SK-N-SH (cell line): ENCODE measurements at regions not wholly inside any gene's neighbourhood (a gene's known extent, or its start where the extent isn't known, plus 50 kb on each side); places are given as distances from the start of the nearest gene placed in this dataset.

ENCODE experiments used
- CTCF ChIA-PET: fragments of 300-600, 350-600 bp; formaldehyde crosslinking; extraction: SDS; loops from one replicate; lab custom pipeline; 2021; lab: Yijun Ruan, JAX
- POLR2A ChIA-PET: fragments of 350-600 bp; sonication (Branson Sonifier 250); formaldehyde crosslinking; extraction: SDS; loops from one replicate; lab custom pipeline; 2020; ENCODE audit warnings: antibody characterized with exemption, inconsistent platforms; lab: Yijun Ruan, JAX
- DNase-seq: peaks from one replicate; pipeline ENCODE4 v3.0.0; 2012
- H2AFZ ChIP-seq: fragments of 200-600 bp; sonication (generic); 2 replicates; pipeline ENCODE4 v1.8.1; 2016; ENCODE audit warnings: antibody characterized with exemption, mild to moderate bottlenecking, low read depth
- H3F3A ChIP-seq: fragments of 200-600 bp; sonication (generic); replicated peaks from 2 replicates; pipeline ENCODE3; 2016; ENCODE audit warnings: antibody characterized with exemption, mild to moderate bottlenecking; ENCODE audit not compliant: insufficient read depth
- H3K27ac ChIP-seq, 2 experiments: fragments of 200-500 bp in 1 of 2; fragments of 200-600 bp in 1 of 2; sonication (Bioruptor generic) in 1 of 2; sonication (generic), shearing (Covaris generic) in 1 of 2; 2 replicates each; pipeline versions ENCODE4 v1.5.1 to v1.6.1; 2014 to 2016; ENCODE audit warnings: low read depth in 2 of 2, inconsistent platforms in 1 of 2, low read length in 1 of 2, mild to moderate bottlenecking in 1 of 2, mixed read lengths in 1 of 2
- H3K27me3 ChIP-seq: fragments of 200-600 bp; sonication (generic), shearing (Covaris generic); 2 replicates; pipeline ENCODE4 v1.6.1; 2016; ENCODE audit warnings: mixed run types; ENCODE audit not compliant: insufficient read depth
- H3K36me3 ChIP-seq, 2 experiments: fragments of 200-500 bp in 1 of 2; fragments of 200-600 bp in 1 of 2; sonication (Bioruptor generic) in 1 of 2; sonication (generic) in 1 of 2; replicated peaks in 1 of 2; 2 replicates each; pipeline versions ENCODE3 to v1.5.1; 2014 to 2016; ENCODE audit warnings: low read length in 1 of 2, mild to moderate bottlenecking in 1 of 2; ENCODE audit not compliant: insufficient read depth in 2 of 2, control insufficient read depth in 1 of 2
- H3K4me1 ChIP-seq, 2 experiments: fragments of 200-500 bp in 1 of 2; fragments of 200-600 bp in 1 of 2; sonication (Bioruptor generic) in 1 of 2; sonication (generic), shearing (Covaris generic) in 1 of 2; 2 replicates each; pipeline versions ENCODE4 v1.5.1 to v1.6.1; 2014 to 2016; ENCODE audit warnings: low read depth in 1 of 2, low read length in 1 of 2, mixed run types in 1 of 2; ENCODE audit not compliant: insufficient read depth in 2 of 2, control insufficient read depth in 1 of 2
- H3K4me2 ChIP-seq: fragments of 200-600 bp; sonication (generic), shearing (Covaris generic); 2 replicates; pipeline ENCODE4 v1.6.1; 2017; ENCODE audit warnings: mixed run types
- H3K4me3 ChIP-seq, 2 experiments: fragments of 200-500 bp in 1 of 2; fragments of 200-600 bp in 1 of 2; sonication (Bioruptor generic) in 1 of 2; sonication (generic), shearing (Covaris generic) in 1 of 2; 2 replicates each; pipeline versions ENCODE4 v1.5.1 to v1.8.1; 2014 to 2016; ENCODE audit warnings: low read depth in 2 of 2, inconsistent platforms in 1 of 2, low read length in 1 of 2, mild to moderate bottlenecking in 1 of 2, mixed read lengths in 1 of 2, moderate library complexity in 1 of 2
- H3K79me2 ChIP-seq: fragments of 200-600 bp; sonication (generic); 2 replicates; pipeline ENCODE4 v1.8.1; 2017; ENCODE audit warnings: mild to moderate bottlenecking; ENCODE audit not compliant: insufficient read depth
- H3K9ac ChIP-seq: fragments of 200-600 bp; sonication (generic); 2 replicates; pipeline ENCODE4 v1.6.1; 2017; ENCODE audit warnings: mixed run types
- H3K9me2 ChIP-seq: fragments of 200-600 bp; sonication (generic); 2 replicates; pipeline ENCODE4 v1.6.1; 2017; ENCODE audit warnings: mixed run types
- H3K9me3 ChIP-seq: fragments of 200-600 bp; sonication (generic); 2 replicates; pipeline ENCODE4 v1.6.1; 2017; ENCODE audit warnings: mixed run types, mild to moderate bottlenecking, moderate library complexity
- H4K20me1 ChIP-seq: fragments of 200-600 bp; sonication (generic); 2 replicates; pipeline ENCODE4 v1.6.1; 2017; ENCODE audit warnings: mild to moderate bottlenecking, mixed run types; ENCODE audit not compliant: insufficient read depth
- CHD2 ChIP-seq: fragments of 150-350 bp; IDR thresholded peaks from 2 replicates; pipeline ENCODE4 v1.6.1; 2018; ENCODE audit warnings: low read length; ENCODE audit not compliant: partially characterized antibody
- CTCF ChIP-seq: fragments of 200-600 bp; sonication (generic); IDR thresholded peaks from 2 replicates; pipeline ENCODE4 v1.6.1; 2017; ENCODE audit warnings: antibody characterized with exemption, mild to moderate bottlenecking, moderate library complexity
- FOSL2 ChIP-seq: IDR thresholded peaks from 2 replicates; pipeline ENCODE4 v1.4.0; 2012; ENCODE audit warnings: low read depth, mild to moderate bottlenecking, moderate library complexity, borderline replicate concordance
- FOXJ3 ChIP-seq: sonication (generic); formaldehyde crosslinking; IDR thresholded peaks from 2 replicates; pipeline ENCODE4 v1.5.1; 2020; ENCODE audit warnings: mild to moderate bottlenecking, missing genetic modification reagents
- FOXM1 ChIP-seq: IDR thresholded peaks from 2 replicates; pipeline ENCODE4 v1.4.0; 2012; ENCODE audit warnings: low read depth, mild to moderate bottlenecking
- GABPA ChIP-seq: IDR thresholded peaks from 2 replicates; pipeline ENCODE4 v1.4.0; 2012; ENCODE audit warnings: low read depth, mild to moderate bottlenecking
- GATA2 ChIP-seq: sonication (generic); formaldehyde crosslinking; IDR thresholded peaks from 2 replicates; pipeline ENCODE4 v1.5.0; 2020; ENCODE audit warnings: mild to moderate bottlenecking, missing genetic modification reagents
- PBX3 ChIP-seq: IDR thresholded peaks from 2 replicates; pipeline ENCODE4; 2012
- RAD21 ChIP-seq: IDR thresholded peaks from 2 replicates; pipeline ENCODE4 v1.6.1; 2012; ENCODE audit warnings: mild to moderate bottlenecking, low read length
- RCOR1 ChIP-seq: fragments of 150-350 bp; IDR thresholded peaks from 2 replicates; pipeline ENCODE4 v1.6.1; 2017; ENCODE audit warnings: antibody characterized with exemption, low read length
- REST ChIP-seq: IDR thresholded peaks from 2 replicates; pipeline ENCODE4 v1.6.1; 2012; ENCODE audit warnings: mild to moderate bottlenecking, low read depth, low read length, moderate library complexity
- SMC3 ChIP-seq: IDR thresholded peaks from 2 replicates; pipeline ENCODE4 v1.6.1; 2012; ENCODE audit warnings: low read depth, low read length, improper control_type of control experiment
- TEAD4 ChIP-seq: IDR thresholded peaks from 2 replicates; pipeline ENCODE4 v1.4.0; 2012; ENCODE audit warnings: mild to moderate bottlenecking, borderline replicate concordance; ENCODE audit not compliant: insufficient read depth
- USF1 ChIP-seq: IDR thresholded peaks from 2 replicates; pipeline ENCODE4 v1.4.0; 2012; ENCODE audit warnings: low read depth, borderline replicate concordance
- WGBS: methylation state at CpG from one replicate; pipeline ENCODE4 v1.1.6; 2017; ENCODE audit warnings: low lambda C conversion rate; 5-methylcytosine and 5-hydroxymethylcytosine counted together
- TF ChIP-seq, protein P1 (sequence below): fragments of 150-350 bp; IDR thresholded peaks from 2 replicates; pipeline ENCODE4 v1.6.1; 2016; ENCODE audit warnings: mild to moderate bottlenecking, low read depth, low read length
- TF ChIP-seq, protein P2 (sequence below): fragments of 150-350 bp; IDR thresholded peaks from 2 replicates; pipeline ENCODE4 v1.6.1; 2017; ENCODE audit warnings: antibody characterized with exemption, low read length, low read depth, borderline replicate concordance

GRCh38 chr18:22074282-22075070 is 94.9 kb upstream of the GATA6 start:
- Histone ChIP-seq H4K20me1 (no peaks in the 10 kb centered on the region), H3K9me3 (no peaks in the 10 kb centered on the region), H3F3A (no peaks in the 10 kb centered on the region), H3K79me2 (no peaks in the 10 kb centered on the region), H3K4me2 (no peak overlapping the region), H2AFZ (no peak overlapping the region), H3K4me1 (no peaks in the 10 kb centered on the region), H3K9ac (no peak overlapping the region), H3K36me3 (no peaks in the 10 kb centered on the region), H3K4me3 (no peak overlapping the region), H3K27me3 (peaks cover 7% of the 10 kb centered on the region; the same call in 1 of the 2 replicates), H3K9me2 (no peaks in the 10 kb centered on the region), H3K27ac (no peak overlapping the region)
- ChIA-PET POLR2A (no interaction called here), CTCF (interaction anchor here (1.1 kb wide), 1 partner anchor 895 kb away, joined by 3 read pairs; no protein-coding TSS in a partner anchor)
- TF ChIP-seq RAD21, result no peak
- TF ChIP-seq RCOR1, result no peak
- no peak for TF ChIP-seq USF1
- TF ChIP-seq FOSL2, result no peak
- TF ChIP-seq, protein P1, sequence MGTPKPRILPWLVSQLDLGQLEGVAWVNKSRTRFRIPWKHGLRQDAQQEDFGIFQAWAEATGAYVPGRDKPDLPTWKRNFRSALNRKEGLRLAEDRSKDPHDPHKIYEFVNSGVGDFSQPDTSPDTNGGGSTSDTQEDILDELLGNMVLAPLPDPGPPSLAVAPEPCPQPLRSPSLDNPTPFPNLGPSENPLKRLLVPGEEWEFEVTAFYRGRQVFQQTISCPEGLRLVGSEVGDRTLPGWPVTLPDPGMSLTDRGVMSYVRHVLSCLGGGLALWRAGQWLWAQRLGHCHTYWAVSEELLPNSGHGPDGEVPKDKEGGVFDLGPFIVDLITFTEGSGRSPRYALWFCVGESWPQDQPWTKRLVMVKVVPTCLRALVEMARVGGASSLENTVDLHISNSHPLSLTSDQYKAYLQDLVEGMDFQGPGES, result no peak
- no peak for TF ChIP-seq CHD2
- no peak for TF ChIP-seq SMC3
- TF ChIP-seq GABPA, result no peak
- TF ChIP-seq CTCF, result no peak
- TF ChIP-seq PBX3, result no peak
- TF ChIP-seq REST, result no peak
- TF ChIP-seq, protein P2, sequence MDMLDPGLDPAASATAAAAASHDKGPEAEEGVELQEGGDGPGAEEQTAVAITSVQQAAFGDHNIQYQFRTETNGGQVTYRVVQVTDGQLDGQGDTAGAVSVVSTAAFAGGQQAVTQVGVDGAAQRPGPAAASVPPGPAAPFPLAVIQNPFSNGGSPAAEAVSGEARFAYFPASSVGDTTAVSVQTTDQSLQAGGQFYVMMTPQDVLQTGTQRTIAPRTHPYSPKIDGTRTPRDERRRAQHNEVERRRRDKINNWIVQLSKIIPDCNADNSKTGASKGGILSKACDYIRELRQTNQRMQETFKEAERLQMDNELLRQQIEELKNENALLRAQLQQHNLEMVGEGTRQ, result no peak
- TF ChIP-seq GATA2 (CRISPR knock-in tag), result no peak
- TF ChIP-seq FOXJ3 (CRISPR knock-in tag), result no peak
- no peak for TF ChIP-seq TEAD4
- no peak for TF ChIP-seq FOXM1
- no peak for DNase-seq
- WGBS, result 5% methylated on average over 6 of the region's 6 CpGs
